Right atrium auricular region (tissue), 2 donors: ENCODE measurements at regions not wholly inside any gene's neighbourhood (a gene's known extent, or its start where the extent isn't known, plus 50 kb on each side); places are given as distances from the start of the nearest gene placed in this dataset.

ENCODE experiments used
- DNase-seq: peaks from one replicate; pipeline ENCODE4 v3.0.0-alpha.2; 2019; ENCODE audit warnings: low spot score
- H3K27ac ChIP-seq, 2 donors: fragments of 200-600 bp; sonication (generic); 1 replicate in 1 of 2; 2 replicates in 1 of 2; pipeline ENCODE4 v1.5.1; 2016 to 2019
- H3K27me3 ChIP-seq, 2 donors: fragments of 200-600 bp; sonication (generic); one replicate each; pipeline versions ENCODE4 v1.5.1 to v1.6.0; 2017 to 2019
- H3K36me3 ChIP-seq: fragments of 200-600 bp; sonication (generic); one replicate; pipeline ENCODE4 v1.5.1; 2016
- H3K4me1 ChIP-seq, 2 donors: fragments of 200-600 bp; sonication (generic); one replicate each; pipeline versions ENCODE4 v1.5.1 to v1.6.0; 2017 to 2019
- H3K4me3 ChIP-seq, 2 donors: fragments of 200-600 bp; sonication (generic); 1 replicate in 1 of 2; 2 replicates in 1 of 2; pipeline ENCODE4 v1.5.1; 2017 to 2019; ENCODE audit warnings: mild to moderate bottlenecking in 1 of 2, moderate library complexity in 1 of 2
- H3K9me3 ChIP-seq, 2 donors: fragments of 200-600 bp; sonication (generic); one replicate each; pipeline ENCODE4 v1.5.1; 2019
- TF ChIP-seq, protein P1 (sequence below), 2 donors: fragments of 200-600 bp; sonication (generic); IDR thresholded peaks; one replicate each; pipeline ENCODE4 v1.5.1; 2019; ENCODE audit warnings: antibody characterized with exemption in 2 of 2

DNA sequence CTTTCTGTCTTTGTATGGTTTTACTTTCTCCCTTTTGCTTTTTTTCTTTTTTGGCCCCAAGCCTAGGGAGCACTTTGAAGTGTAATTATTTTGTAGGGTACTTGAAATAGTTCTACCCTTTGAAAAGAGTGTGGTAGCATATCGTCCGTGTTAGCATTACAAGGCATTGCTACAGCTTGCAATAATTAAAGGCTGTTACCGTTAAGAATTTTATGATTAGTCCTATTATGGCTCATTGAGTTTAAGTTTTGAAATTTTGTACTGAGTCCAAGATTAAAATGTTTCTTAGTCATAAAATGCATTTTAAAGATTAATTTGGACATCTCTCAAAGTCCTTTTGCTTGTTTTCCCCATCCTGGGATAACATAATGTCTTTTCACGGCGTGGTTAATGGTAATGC lies 490.0 kb upstream of the LRRN3 start:
- Histone ChIP-seq H3K9me3 (no peaks in the 10 kb centered on the region), H3K4me3 (no peak overlapping the region), H3K27ac (no peak overlapping the region), H3K4me1 (no peaks in the 10 kb centered on the region), H3K27me3 (no peaks in the 10 kb centered on the region), H3K36me3 (no peaks in the 10 kb centered on the region)
- TF ChIP-seq, protein P1, sequence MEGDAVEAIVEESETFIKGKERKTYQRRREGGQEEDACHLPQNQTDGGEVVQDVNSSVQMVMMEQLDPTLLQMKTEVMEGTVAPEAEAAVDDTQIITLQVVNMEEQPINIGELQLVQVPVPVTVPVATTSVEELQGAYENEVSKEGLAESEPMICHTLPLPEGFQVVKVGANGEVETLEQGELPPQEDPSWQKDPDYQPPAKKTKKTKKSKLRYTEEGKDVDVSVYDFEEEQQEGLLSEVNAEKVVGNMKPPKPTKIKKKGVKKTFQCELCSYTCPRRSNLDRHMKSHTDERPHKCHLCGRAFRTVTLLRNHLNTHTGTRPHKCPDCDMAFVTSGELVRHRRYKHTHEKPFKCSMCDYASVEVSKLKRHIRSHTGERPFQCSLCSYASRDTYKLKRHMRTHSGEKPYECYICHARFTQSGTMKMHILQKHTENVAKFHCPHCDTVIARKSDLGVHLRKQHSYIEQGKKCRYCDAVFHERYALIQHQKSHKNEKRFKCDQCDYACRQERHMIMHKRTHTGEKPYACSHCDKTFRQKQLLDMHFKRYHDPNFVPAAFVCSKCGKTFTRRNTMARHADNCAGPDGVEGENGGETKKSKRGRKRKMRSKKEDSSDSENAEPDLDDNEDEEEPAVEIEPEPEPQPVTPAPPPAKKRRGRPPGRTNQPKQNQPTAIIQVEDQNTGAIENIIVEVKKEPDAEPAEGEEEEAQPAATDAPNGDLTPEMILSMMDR (IDR thresholded peaks at IDR 0.05): no peak
- no peak for DNase-seq

DNA sequence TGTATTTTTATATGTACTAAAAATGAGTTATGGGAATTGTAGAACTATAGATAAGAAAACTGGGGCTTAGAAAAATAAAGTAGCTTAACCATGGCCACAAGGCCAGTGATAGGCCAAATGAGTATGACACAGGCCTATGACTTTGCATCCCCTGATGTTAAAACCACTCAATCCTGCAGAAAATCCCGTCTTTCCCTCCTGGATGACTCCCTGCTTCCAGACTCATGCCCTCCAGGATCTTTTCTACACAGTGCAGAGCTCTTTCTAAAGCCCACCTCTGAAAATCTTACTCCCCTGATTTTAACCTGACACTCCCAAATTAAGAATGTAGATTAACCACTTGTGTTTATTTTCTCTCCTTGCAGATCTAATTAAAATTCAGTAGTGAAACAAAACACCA lies 489.2 kb upstream of the LRRN3 start:
- no peak overlapping the region for H3K4me3 ChIP-seq
- H3K36me3 ChIP-seq: no peaks in the 10 kb centered on the region
- no peak for DNase-seq
- H3K9me3 ChIP-seq: no peaks in the 10 kb centered on the region
- TF ChIP-seq, protein P1 (IDR thresholded peaks at IDR 0.05): no peak
- H3K4me1 ChIP-seq: no peaks in the 10 kb centered on the region
- no peaks in the 10 kb centered on the region for H3K27me3 ChIP-seq
- no peak overlapping the region for H3K27ac ChIP-seq

DNA sequence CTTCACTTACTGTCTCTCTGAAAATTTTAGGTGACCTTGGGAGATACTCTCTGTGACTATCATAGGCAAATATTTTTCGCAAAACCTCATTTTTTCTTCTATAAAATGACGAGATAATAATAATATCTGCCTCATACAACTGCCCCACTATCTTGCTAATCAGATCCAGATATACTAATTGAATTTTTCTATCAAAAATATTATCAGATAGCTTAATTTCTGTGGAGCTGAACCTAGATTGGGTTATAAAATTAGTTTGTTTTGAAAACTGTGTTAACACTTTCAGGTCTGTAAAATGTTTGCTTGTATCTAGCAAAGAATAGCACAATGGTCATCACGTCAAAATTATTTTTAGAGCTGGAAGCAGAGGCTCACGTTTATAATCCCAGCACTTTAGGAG lies 486.7 kb upstream of the LRRN3 start:
- Histone ChIP-seq H3K9me3 (no peaks in the 10 kb centered on the region), H3K4me1 (no peaks in the 10 kb centered on the region), H3K27me3 (no peaks in the 10 kb centered on the region), H3K4me3 (no peak overlapping the region), H3K36me3 (no peaks in the 10 kb centered on the region), H3K27ac (no peak overlapping the region)
- DNase-seq: no peak
- TF ChIP-seq, protein P1 (IDR thresholded peaks at IDR 0.05): no peak

DNA sequence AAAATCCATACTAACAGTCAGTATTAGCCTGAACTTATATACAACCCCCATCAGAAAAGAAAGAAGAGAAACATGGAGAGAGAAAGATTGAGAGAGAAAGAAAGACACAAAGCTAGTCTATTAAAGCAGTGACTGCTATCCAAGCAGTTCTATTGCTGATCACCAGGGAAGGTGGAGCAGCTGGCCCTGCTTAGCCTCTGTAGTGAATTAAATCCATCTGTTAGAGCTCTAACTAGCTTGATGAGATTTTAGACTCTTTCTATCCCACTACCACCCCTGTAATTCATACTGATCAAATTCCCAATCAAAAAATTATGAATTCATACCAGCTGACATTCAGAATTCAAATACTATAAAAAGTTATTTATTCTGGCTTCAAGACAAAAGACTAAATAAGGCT lies 486.0 kb upstream of the LRRN3 start:
- DNase-seq: no peak
- TF ChIP-seq, protein P1 (IDR thresholded peaks at IDR 0.05): no peak
- Histone ChIP-seq H3K27me3 (no peaks in the 10 kb centered on the region), H3K4me3 (no peak overlapping the region), H3K9me3 (no peaks in the 10 kb centered on the region), H3K4me1 (no peaks in the 10 kb centered on the region), H3K27ac (no peak overlapping the region), H3K36me3 (no peaks in the 10 kb centered on the region)

DNA sequence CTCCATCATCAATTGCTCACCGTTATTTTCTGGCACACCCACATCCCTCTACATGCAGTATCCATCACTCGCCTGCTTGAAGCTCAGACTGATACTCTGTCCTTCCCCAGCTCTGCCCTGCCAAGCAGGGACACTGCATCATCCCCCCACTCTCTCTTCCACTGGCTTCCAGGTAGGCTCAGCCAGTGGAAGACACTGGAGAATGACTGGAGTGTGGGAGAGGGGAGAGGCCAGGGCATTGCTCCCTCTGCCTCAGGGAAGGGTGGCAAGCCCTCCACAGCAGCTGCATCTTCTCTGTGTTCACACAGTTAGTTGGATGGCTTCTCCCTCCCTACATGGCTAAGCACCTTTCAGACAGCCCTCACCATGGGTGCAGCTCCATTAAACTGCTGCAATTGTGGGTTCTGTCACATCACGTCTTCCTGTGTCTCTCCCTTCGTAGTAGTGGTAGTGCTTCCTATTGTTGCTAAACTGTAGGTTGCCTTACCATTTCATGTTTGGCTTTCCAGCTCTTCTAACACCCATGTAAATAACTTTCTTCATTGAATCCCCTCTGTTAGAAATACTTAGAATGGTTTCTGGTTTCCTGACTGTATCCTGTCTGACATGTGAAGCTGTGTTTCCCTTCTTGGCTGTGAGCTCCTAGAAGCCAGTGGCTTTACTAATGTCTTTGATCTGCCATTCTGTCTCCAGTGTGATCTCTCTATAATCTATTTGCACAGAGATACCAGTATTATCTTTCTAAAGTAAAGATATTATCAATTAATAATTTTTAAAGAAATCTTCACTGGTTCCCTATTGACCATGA lies 483.7 kb upstream of the LRRN3 start:
- no peaks in the 10 kb centered on the region for H3K9me3 ChIP-seq

More for the DNA sequence above, 483.7 kb upstream of the LRRN3 start:
- H3K4me3 ChIP-seq: no peak overlapping the region
- no peaks in the 10 kb centered on the region for H3K36me3 ChIP-seq
- no peaks in the 10 kb centered on the region for H3K4me1 ChIP-seq
- H3K27me3 ChIP-seq: no peaks in the 10 kb centered on the region
- no peak overlapping the region for H3K27ac ChIP-seq
- TF ChIP-seq, protein P1 (IDR thresholded peaks at IDR 0.05): no peak
- no peak for DNase-seq
